ENCODE measurements at regions not wholly inside any gene's neighbourhood (a gene's known extent, or its start where the extent isn't known, plus 50 kb on each side); places are given as distances from the start of the nearest gene placed in this dataset.

DNA sequence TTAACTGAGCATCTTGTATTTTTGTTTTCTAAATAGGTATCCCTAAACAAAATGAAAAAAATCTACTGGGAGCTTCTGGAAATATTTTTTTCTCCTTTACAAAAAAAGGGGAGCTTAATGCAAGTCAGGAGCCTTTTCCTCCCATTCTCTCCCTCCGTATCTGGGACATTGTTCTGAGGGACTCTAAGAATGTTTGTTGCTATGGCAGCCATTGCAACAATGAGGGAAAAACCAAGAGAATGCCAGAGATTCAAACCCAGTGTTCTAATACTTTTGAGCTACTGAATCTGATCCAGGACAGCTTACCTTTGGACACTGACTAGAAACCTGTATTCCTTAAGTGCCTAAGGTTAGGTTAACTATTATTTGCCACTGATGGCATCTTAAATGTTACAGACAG is 485.7 kb upstream of the HS3ST1 start (continued):
- TF ChIP-seq, protein P1, sequence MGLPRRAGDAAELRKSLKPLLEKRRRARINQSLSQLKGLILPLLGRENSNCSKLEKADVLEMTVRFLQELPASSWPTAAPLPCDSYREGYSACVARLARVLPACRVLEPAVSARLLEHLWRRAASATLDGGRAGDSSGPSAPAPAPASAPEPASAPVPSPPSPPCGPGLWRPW (IDR thresholded peaks at IDR 0.05) = no peak
- TF ChIP-seq, protein P2, sequence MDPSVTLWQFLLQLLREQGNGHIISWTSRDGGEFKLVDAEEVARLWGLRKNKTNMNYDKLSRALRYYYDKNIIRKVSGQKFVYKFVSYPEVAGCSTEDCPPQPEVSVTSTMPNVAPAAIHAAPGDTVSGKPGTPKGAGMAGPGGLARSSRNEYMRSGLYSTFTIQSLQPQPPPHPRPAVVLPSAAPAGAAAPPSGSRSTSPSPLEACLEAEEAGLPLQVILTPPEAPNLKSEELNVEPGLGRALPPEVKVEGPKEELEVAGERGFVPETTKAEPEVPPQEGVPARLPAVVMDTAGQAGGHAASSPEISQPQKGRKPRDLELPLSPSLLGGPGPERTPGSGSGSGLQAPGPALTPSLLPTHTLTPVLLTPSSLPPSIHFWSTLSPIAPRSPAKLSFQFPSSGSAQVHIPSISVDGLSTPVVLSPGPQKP (IDR thresholded peaks at IDR 0.05; ENCODE audit: low read depth, low read length) = no peak
- TF ChIP-seq EHF (CRISPR knock-in tag; IDR thresholded peaks at IDR 0.05) (no peak), POLR2A (IDR thresholded peaks at IDR 0.05; ENCODE audit: low read length) (no peak)
- TF ChIP-seq, protein P3, sequence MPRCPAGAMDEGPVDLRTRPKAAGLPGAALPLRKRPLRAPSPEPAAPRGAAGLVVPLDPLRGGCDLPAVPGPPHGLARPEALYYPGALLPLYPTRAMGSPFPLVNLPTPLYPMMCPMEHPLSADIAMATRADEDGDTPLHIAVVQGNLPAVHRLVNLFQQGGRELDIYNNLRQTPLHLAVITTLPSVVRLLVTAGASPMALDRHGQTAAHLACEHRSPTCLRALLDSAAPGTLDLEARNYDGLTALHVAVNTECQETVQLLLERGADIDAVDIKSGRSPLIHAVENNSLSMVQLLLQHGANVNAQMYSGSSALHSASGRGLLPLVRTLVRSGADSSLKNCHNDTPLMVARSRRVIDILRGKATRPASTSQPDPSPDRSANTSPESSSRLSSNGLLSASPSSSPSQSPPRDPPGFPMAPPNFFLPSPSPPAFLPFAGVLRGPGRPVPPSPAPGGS (IDR thresholded peaks at IDR 0.05) = no peak
- TF ChIP-seq, protein P4, sequence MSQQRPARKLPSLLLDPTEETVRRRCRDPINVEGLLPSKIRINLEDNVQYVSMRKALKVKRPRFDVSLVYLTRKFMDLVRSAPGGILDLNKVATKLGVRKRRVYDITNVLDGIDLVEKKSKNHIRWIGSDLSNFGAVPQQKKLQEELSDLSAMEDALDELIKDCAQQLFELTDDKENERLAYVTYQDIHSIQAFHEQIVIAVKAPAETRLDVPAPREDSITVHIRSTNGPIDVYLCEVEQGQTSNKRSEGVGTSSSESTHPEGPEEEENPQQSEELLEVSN (IDR thresholded peaks at IDR 0.05; ENCODE audit: borderline replicate concordance, low read depth) = no peak

DNA sequence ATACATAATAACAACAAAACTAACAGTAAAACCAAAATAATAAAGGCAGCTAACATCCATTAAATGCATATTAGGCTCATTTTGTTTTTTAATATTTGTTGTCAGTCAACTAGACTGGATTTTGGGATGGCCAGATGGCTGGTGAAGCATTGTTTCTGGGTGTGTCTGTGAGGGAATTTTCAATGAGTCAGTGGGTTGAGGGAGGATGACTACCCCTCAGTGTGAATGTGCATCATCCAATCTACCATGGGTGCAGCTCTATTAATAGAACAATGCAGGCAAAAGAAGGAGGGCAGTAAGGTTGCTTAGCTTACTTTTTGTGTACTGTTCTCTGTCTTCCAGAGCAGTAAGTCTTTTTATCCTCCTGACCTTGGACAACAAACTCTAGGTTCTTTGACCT is 484.2 kb upstream of the HS3ST1 start:
- DNase-seq (ENCODE audit: low read depth in 1 of 2, low spot score in 1 of 2) (peak in 1 of 2 experiments; percentile 1), FAIRE-seq (no peak), ATAC-seq (no peak)
- no peaks in the 10 kb centered on the region for H3K4me1 ChIP-seq
- H3K4me3 ChIP-seq = no peak overlapping the region
- POLR2A ChIA-PET = no interaction called here
- CTCF ChIA-PET = no interaction called here
- no peak overlapping the region for H3K4me2 ChIP-seq
- no peaks in the 10 kb centered on the region for H3K9me3 ChIP-seq
- H3K27ac ChIP-seq = no peak overlapping the region
- TF ChIP-seq KDM5A (IDR thresholded peaks at IDR 0.05) (no peak), ZNF302 (CRISPR knock-in tag; IDR thresholded peaks at IDR 0.05) (no peak), ZC3H11A (IDR thresholded peaks at IDR 0.05) (no peak), MAFK (IDR thresholded peaks at IDR 0.05; ENCODE audit: partially characterized antibody) (no peak), CHD2 (IDR thresholded peaks at IDR 0.05; ENCODE audit: low read length, partially characterized antibody) (no peak), FOXS1 (CRISPR knock-in tag; IDR thresholded peaks at IDR 0.05) (no peak), MAZ (IDR thresholded peaks at IDR 0.05; ENCODE audit: borderline replicate concordance, low read depth, low read length) (no peak), HOXB13 (CRISPR knock-in tag; IDR thresholded peaks at IDR 0.05; ENCODE audit: low read depth) (no peak), TFCP2L1 (CRISPR knock-in tag; IDR thresholded peaks at IDR 0.05) (no peak), NR3C1 (IDR thresholded peaks at IDR 0.05) (no peak)
- TF ChIP-seq, protein P5, sequence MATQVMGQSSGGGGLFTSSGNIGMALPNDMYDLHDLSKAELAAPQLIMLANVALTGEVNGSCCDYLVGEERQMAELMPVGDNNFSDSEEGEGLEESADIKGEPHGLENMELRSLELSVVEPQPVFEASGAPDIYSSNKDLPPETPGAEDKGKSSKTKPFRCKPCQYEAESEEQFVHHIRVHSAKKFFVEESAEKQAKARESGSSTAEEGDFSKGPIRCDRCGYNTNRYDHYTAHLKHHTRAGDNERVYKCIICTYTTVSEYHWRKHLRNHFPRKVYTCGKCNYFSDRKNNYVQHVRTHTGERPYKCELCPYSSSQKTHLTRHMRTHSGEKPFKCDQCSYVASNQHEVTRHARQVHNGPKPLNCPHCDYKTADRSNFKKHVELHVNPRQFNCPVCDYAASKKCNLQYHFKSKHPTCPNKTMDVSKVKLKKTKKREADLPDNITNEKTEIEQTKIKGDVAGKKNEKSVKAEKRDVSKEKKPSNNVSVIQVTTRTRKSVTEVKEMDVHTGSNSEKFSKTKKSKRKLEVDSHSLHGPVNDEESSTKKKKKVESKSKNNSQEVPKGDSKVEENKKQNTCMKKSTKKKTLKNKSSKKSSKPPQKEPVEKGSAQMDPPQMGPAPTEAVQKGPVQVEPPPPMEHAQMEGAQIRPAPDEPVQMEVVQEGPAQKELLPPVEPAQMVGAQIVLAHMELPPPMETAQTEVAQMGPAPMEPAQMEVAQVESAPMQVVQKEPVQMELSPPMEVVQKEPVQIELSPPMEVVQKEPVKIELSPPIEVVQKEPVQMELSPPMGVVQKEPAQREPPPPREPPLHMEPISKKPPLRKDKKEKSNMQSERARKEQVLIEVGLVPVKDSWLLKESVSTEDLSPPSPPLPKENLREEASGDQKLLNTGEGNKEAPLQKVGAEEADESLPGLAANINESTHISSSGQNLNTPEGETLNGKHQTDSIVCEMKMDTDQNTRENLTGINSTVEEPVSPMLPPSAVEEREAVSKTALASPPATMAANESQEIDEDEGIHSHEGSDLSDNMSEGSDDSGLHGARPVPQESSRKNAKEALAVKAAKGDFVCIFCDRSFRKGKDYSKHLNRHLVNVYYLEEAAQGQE (IDR thresholded peaks at IDR 0.05) = no peak
- TF ChIP-seq, protein P1 (IDR thresholded peaks at IDR 0.05) = no peak
- TF ChIP-seq, protein P6, sequence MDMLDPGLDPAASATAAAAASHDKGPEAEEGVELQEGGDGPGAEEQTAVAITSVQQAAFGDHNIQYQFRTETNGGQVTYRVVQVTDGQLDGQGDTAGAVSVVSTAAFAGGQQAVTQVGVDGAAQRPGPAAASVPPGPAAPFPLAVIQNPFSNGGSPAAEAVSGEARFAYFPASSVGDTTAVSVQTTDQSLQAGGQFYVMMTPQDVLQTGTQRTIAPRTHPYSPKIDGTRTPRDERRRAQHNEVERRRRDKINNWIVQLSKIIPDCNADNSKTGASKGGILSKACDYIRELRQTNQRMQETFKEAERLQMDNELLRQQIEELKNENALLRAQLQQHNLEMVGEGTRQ (IDR thresholded peaks at IDR 0.05) = no peak
- TF ChIP-seq, protein P4 (IDR thresholded peaks at IDR 0.05; ENCODE audit: borderline replicate concordance, low read depth) = no peak
- TF ChIP-seq, protein P7, sequence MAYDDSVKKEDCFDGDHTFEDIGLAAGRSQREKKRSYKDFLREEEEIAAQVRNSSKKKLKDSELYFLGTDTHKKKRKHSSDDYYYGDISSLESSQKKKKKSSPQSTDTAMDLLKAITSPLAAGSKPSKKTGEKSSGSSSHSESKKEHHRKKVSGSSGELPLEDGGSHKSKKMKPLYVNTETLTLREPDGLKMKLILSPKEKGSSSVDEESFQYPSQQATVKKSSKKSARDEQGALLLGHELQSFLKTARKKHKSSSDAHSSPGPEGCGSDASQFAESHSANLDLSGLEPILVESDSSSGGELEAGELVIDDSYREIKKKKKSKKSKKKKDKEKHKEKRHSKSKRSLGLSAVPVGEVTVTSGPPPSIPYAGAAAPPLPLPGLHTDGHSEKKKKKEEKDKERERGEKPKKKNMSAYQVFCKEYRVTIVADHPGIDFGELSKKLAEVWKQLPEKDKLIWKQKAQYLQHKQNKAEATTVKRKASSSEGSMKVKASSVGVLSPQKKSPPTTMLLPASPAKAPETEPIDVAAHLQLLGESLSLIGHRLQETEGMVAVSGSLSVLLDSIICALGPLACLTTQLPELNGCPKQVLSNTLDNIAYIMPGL (CRISPR knock-in tag; IDR thresholded peaks at IDR 0.05; ENCODE audit: borderline replicate concordance) = no peak
